ENCODE measurements at regions not wholly inside any gene's neighbourhood (a gene's known extent, or its start where the extent isn't known, plus 50 kb on each side); places are given as distances from the start of the nearest gene placed in this dataset.

DNA sequence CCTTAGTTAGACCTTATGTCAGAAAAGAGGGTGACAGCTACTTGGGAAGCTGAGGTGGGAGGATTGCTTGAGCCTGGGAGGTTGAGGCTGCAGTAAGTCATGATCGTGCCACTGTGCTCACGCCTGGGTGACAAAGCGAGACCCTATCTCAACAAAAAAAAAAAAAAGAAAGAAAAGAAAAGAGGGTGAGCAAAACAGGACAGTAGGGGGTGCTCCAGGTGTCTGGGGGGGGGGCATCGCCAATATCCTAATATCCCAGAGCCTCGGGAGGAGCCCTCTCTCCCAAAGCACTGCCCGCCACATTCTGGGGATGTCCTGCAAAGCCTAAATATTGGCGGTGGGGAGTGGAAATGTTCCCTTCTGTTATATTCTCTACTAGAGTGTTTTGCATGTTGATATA lies 120.9 kb upstream of the TBL1X start:
- TF ChIP-seq, protein P1, sequence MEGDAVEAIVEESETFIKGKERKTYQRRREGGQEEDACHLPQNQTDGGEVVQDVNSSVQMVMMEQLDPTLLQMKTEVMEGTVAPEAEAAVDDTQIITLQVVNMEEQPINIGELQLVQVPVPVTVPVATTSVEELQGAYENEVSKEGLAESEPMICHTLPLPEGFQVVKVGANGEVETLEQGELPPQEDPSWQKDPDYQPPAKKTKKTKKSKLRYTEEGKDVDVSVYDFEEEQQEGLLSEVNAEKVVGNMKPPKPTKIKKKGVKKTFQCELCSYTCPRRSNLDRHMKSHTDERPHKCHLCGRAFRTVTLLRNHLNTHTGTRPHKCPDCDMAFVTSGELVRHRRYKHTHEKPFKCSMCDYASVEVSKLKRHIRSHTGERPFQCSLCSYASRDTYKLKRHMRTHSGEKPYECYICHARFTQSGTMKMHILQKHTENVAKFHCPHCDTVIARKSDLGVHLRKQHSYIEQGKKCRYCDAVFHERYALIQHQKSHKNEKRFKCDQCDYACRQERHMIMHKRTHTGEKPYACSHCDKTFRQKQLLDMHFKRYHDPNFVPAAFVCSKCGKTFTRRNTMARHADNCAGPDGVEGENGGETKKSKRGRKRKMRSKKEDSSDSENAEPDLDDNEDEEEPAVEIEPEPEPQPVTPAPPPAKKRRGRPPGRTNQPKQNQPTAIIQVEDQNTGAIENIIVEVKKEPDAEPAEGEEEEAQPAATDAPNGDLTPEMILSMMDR (conservative IDR thresholded peaks at IDR 0.05; ENCODE audit: low read depth in 2 of 2) = no peak
- TF ChIP-seq POLR2AphosphoS5 (IDR thresholded peaks at IDR 0.05; ENCODE audit: low read depth) (no peak), NANOG (IDR thresholded peaks at IDR 0.05; ENCODE audit: borderline replicate concordance) (no peak), EZH2 (IDR thresholded peaks at IDR 0.05; ENCODE audit: low read depth, unreplicated experiment) (no peak), EZH2phosphoT487 (IDR thresholded peaks at IDR 0.05; ENCODE audit: unreplicated experiment) (no peak)

Data from GM23338 (cell line).